IPS-15b (cell line): ENCODE measurements at regions not wholly inside any gene's neighbourhood (a gene's known extent, or its start where the extent isn't known, plus 50 kb on each side); places are given as distances from the start of the nearest gene placed in this dataset.

Experiments used
- H3K27me3 ChIP-seq: one replicate; pipeline ENCODE4 v1.6.1; 2013; ENCODE audit warnings: low read length; ENCODE audit not compliant: control insufficient read depth, insufficient read depth
- H3K36me3 ChIP-seq: one replicate; pipeline ENCODE4 v1.6.1; 2013; ENCODE audit warnings: low read length; ENCODE audit not compliant: control insufficient read depth, insufficient read depth
- H3K4me1 ChIP-seq: one replicate; pipeline ENCODE4 v1.6.1; 2013; ENCODE audit warnings: mild to moderate bottlenecking, low read length; ENCODE audit not compliant: control insufficient read depth, insufficient read depth
- H3K4me3 ChIP-seq: one replicate; pipeline ENCODE4 v1.5.1; 2013; ENCODE audit warnings: low read depth, low read length
- H3K9ac ChIP-seq: one replicate; pipeline ENCODE4 v1.6.1; 2013; ENCODE audit warnings: low read depth, mild to moderate bottlenecking, low read length
- H3K9me3 ChIP-seq: one replicate; pipeline ENCODE4 v1.6.1; 2013; ENCODE audit warnings: mild to moderate bottlenecking, low read length; ENCODE audit not compliant: control insufficient read depth, insufficient read depth

DNA sequence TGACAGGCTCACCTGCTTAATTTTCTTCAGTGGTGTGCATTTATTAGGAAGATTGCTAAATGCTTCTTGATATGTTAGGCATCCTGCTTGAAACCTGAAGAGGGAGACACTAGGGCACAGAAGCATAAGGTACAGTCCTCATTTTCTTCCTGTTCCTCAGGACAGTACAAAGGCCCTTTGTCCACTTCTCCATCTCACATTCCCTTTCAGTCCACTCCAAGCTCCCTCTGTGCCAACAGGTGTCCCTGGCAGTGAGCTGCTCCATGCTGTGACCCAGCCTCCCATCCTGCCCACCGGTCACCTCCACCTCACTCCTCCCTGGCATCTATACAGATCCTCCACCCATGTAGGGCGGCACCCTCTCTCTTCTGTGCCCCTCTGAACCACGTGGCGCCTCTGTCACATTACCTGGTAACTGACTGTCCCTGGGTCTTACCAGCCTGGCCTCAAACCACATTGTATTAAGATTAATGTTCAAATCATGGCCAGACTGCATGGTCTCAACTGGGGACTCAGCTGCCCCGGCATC, 162.8 kb downstream of the VAPA start:
- H3K4me3 ChIP-seq = no peak overlapping the region
- H3K9me3 ChIP-seq = no peaks in the 10 kb centered on the region
- no peaks in the 10 kb centered on the region for H3K4me1 ChIP-seq
- no peak overlapping the region for H3K9ac ChIP-seq
- H3K36me3 ChIP-seq = no peaks in the 10 kb centered on the region
- no peaks in the 10 kb centered on the region for H3K27me3 ChIP-seq

DNA sequence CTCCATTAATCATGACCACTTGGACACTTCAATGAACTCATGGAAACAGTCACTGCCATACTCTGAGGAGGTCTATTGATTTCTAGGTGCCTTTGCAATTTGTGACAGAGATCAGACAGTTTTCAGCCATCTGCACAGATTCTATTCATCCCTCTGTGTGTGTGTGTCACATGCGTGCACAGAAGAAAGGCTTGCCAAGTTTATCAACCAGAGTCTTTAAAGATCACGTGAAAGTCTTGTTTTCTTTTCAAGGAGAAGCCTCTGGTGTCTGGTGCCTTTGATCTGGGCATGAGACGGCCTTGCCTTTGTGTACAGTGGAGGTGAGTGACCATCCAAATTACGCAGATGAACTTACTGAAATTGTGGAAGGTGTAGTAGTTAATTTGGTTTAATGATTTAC, 164.2 kb downstream of the VAPA start:
- H3K9ac ChIP-seq = no peak overlapping the region
- no peaks in the 10 kb centered on the region for H3K9me3 ChIP-seq
- no peak overlapping the region for H3K4me3 ChIP-seq
- H3K27me3 ChIP-seq = no peaks in the 10 kb centered on the region
- no peaks in the 10 kb centered on the region for H3K4me1 ChIP-seq
- H3K36me3 ChIP-seq = no peaks in the 10 kb centered on the region

GRCh38 chr18:10080372-10080771, 166.6 kb downstream of the VAPA start:
- no peak overlapping the region for H3K4me3 ChIP-seq
- no peaks in the 10 kb centered on the region for H3K36me3 ChIP-seq
- no peaks in the 10 kb centered on the region for H3K9me3 ChIP-seq
- no peak overlapping the region for H3K9ac ChIP-seq
- no peaks in the 10 kb centered on the region for H3K27me3 ChIP-seq
- no peaks in the 10 kb centered on the region for H3K4me1 ChIP-seq

DNA sequence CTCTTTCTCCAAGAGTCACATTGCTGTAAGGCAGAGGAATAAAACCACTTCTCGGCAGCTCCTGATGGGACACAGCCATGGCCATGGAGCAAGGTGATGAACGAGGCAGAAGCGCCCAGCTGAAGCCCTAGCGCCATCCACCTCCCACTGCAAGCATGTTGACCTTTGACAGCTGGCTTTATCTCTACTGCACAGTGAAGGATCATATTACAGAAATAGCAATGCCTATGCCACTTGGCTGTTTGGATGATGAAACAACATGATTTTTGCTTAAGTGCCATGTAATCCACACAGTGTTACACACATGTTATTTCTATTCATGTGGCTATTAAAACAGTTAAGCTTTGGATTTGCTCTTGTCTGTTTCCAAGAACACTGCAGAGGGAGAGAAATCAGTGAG, 167.7 kb downstream of the VAPA start:
- H3K27me3 ChIP-seq = no peaks in the 10 kb centered on the region
- no peaks in the 10 kb centered on the region for H3K4me1 ChIP-seq
- H3K9me3 ChIP-seq = no peaks in the 10 kb centered on the region
- H3K4me3 ChIP-seq = no peak overlapping the region
- no peaks in the 10 kb centered on the region for H3K36me3 ChIP-seq
- H3K9ac ChIP-seq = no peak overlapping the region

DNA sequence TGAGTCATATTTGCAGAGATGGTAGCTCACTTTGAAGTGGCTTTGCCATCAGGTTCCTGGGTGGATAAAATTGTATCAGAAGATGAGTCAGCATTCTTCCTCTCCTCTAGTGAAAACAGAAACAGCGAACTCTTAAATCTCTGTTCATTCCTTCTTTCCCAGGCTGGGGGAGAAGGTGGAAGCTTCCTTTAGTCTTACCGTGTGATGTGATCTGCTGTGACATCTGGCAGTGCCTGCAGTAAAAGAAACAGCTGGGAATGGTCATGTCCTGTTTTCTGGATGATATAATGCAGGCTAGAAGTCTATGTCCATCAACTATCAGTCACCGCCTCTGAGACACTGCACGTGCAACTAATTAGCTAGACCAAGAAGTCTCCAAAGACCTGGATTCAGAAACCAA, 171.6 kb downstream of the VAPA start:
- Histone ChIP-seq H3K9ac (no peak overlapping the region), H3K4me3 (no peak overlapping the region), H3K4me1 (no peaks in the 10 kb centered on the region), H3K36me3 (no peaks in the 10 kb centered on the region), H3K9me3 (no peaks in the 10 kb centered on the region), H3K27me3 (no peaks in the 10 kb centered on the region)

GRCh38 chr18:10085876-10086275, 172.1 kb downstream of the VAPA start:
- Histone ChIP-seq H3K9me3 (no peaks in the 10 kb centered on the region), H3K27me3 (no peaks in the 10 kb centered on the region), H3K4me1 (peaks cover under 1% of the 10 kb centered on the region), H3K4me3 (no peak overlapping the region), H3K9ac (no peak overlapping the region), H3K36me3 (no peaks in the 10 kb centered on the region)

DNA sequence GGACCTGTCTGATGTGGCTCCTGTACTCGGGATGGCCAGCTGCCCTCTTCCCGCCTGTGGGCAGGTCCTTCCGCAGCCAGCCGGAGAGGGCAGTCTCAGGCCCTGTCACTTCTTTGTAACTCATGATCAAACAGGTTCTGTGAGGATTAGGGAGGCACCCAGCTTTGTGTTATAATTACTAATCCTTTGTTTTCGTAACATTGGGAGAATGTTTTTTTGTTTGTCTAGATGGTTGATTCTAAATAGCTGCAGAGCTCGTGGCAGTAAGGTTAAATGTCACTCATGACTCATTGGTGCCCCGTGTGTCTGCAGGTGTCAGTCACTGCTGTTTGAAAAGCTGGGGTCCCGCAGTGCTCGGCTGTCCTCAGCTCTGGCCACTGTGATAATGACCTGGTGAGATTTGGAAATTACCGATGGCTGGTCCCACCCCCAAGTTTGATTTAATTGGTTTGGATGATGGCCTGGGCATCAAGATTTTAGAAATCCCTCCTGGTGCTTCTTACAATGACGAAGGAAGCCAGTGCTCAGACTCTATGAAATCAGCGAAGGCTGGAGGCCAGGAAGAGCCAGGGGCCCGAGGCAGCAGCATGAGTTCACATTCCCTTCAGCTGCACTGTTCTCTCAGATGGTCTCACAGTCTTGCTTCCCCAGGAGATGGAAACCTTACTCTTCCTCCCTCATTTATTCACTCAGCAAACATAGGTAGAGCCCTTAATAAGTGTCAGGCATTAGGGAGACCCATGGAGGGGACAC, 172.8 kb downstream of the VAPA start:
- peaks cover 3% of the 10 kb centered on the region for H3K4me1 ChIP-seq
- no peaks in the 10 kb centered on the region for H3K9me3 ChIP-seq
- H3K9ac ChIP-seq = no peak overlapping the region
- no peaks in the 10 kb centered on the region for H3K36me3 ChIP-seq
- no peak overlapping the region for H3K4me3 ChIP-seq
- H3K27me3 ChIP-seq = no peaks in the 10 kb centered on the region

DNA sequence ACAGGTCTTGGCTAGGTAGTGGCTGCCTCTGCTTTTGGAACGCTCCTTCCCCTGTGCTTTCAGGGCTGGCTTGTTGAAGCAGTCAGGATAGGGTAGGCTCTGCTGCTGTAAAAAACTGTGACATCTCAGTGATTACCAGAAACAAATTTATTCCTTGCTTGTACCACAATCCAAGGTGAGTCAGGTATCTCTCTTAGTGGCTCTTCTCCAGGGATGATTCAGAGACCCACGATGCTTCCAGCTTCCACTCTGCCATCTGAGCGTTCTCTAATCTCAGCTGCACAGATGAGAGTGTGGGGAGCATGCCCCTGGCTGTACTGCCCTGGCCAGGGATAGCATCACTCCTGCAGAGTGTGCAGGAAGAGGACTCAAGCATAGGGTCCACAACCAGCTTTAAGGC, 174.9 kb downstream of the VAPA start:
- Histone ChIP-seq H3K4me1 (peaks cover 3% of the 10 kb centered on the region), H3K9ac (no peak overlapping the region)

GRCh38 chr18:10089881-10090280, 176.1 kb downstream of the VAPA start:
- no peaks in the 10 kb centered on the region for H3K9me3 ChIP-seq
- peaks cover 3% of the 10 kb centered on the region for H3K4me1 ChIP-seq
- H3K36me3 ChIP-seq = no peaks in the 10 kb centered on the region
- no peaks in the 10 kb centered on the region for H3K27me3 ChIP-seq
- H3K4me3 ChIP-seq = no peak overlapping the region
- H3K9ac ChIP-seq = no peak overlapping the region

More for the DNA sequence above, 174.9 kb downstream of the VAPA start:
- H3K4me3 ChIP-seq = no peak overlapping the region
- H3K9me3 ChIP-seq = no peaks in the 10 kb centered on the region
- no peaks in the 10 kb centered on the region for H3K27me3 ChIP-seq
- no peaks in the 10 kb centered on the region for H3K36me3 ChIP-seq

GRCh38 chr18:10090668-10091067, 176.9 kb downstream of the VAPA start:
- H3K4me1 ChIP-seq = peaks cover 3% of the 10 kb centered on the region
- no peaks in the 10 kb centered on the region for H3K36me3 ChIP-seq
- H3K27me3 ChIP-seq = no peaks in the 10 kb centered on the region
- no peaks in the 10 kb centered on the region for H3K9me3 ChIP-seq
- no peak overlapping the region for H3K4me3 ChIP-seq
- H3K9ac ChIP-seq = no peak overlapping the region

DNA sequence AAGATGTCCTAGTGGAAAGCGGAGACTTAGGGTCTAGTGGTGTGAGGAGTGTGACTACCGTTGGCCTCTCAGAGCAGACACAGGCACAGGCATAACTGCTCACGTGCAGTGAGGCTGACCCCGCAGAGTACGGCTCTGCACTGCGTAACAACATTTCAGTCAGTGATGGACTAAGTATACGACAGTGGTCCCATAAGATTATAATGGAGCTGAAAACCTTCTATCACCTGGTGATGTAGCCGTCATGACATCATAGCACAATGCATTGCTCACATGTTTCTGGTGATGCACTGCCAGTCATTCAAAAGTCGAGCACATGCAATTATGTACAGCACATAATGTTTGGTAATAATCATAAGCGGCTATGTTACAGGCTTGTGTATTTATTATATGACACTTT, 179.6 kb downstream of the VAPA start:
- no peaks in the 10 kb centered on the region for H3K27me3 ChIP-seq
- no peaks in the 10 kb centered on the region for H3K36me3 ChIP-seq
- H3K4me3 ChIP-seq = no peak overlapping the region
- H3K9me3 ChIP-seq = no peaks in the 10 kb centered on the region
- H3K9ac ChIP-seq = no peak overlapping the region
- peaks cover 3% of the 10 kb centered on the region for H3K4me1 ChIP-seq

GRCh38 chr18:10094154-10094553, 180.3 kb downstream of the VAPA start:
- no peak overlapping the region for H3K4me3 ChIP-seq
- H3K9me3 ChIP-seq = no peaks in the 10 kb centered on the region
- H3K27me3 ChIP-seq = no peaks in the 10 kb centered on the region
- peaks cover 3% of the 10 kb centered on the region for H3K4me1 ChIP-seq
- no peaks in the 10 kb centered on the region for H3K36me3 ChIP-seq
- H3K9ac ChIP-seq = no peak overlapping the region
